Germinal center (tissue), 1 donor: ENCODE measurements at regions not wholly inside any gene's neighbourhood (a gene's known extent, or its start where the extent isn't known, plus 50 kb on each side); places are given as distances from the start of the nearest gene placed in this dataset.
"Not testable (repeated sequence)": the region's sequence is repeated elsewhere in the genome, so short reads cannot be mapped to it uniquely, and the experiment has no call there.

Experiments used
- DNase-seq: peaks from one replicate; pipeline ENCODE4 v3.0.0; 2012; ENCODE audit warnings: mixed read lengths, low spot score

DNA sequence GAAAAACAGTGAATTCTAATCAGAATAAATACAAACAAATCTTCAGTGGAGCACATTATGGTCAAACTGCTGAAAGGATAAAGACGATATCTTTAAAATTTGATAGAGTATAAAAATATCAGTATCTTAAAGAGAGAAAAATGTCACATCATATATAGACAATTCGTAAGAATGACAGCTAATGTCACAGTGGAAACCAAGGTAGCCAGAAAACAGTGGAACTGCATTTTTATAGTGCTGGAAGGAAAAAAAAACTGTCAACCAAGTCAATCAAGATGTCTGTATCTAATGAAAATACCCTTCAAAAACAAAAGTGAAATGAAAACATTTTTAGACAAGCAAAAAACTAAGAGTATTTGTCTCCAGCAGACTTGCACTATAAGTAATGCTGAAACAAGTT, 73.4 kb upstream of the HMGXB4 start:
- no peak for DNase-seq

DNA sequence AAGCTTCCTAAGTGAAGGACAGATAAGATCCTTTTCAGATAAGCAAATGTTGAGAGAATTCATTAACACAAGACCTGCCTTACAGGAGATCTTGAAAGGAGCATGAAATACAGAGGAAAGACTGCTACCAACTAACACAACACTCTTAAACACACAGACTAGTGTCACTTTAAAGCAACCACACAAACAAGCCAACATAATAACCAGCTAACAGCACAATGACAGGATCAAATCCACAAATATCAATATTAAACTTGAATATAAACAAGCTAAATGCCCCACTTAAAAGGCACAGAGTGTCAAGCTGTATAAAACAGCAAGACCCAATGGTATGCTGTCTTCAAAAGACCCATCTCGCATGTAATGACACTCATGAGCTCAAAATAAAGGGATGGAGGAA, 70.8 kb upstream of the HMGXB4 start:
- no peak for DNase-seq

DNA sequence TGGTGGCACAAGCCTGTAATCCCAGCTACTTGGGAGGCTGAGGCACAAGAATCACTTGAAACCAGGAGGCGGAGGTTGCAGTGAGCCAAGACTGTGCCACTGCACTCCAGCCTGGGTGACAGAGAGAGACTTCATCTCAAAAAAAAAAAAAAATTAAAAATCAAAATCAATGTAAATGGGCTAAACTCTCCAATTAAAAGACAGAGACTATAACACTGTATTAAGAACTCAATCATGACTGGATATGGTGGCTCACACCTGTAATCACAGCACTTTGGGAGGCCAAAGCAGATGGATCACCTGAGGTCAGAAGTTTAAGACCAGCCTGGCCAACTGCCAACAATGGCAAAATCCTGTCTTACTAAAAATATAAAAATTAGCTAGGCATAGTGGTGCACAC, 68.4 kb upstream of the HMGXB4 start:
- not testable (repeated sequence) for DNase-seq

DNA sequence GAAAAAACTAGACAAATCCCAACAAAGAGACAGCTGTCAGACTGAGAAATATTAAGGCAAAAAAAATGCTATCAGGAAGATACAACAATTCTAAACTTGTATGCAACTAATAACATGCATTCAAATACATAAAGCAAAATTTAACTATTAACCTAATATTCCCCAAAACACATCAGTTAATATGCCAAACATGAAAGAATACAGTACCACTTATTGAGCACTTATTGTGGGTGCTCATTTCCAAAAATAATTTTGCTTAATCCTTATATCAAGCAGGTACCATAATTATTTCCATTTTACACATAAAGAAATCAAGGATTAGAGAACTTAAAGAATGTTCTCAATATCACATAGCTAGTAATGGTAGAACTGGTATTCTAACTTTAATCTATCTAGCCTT, 67.7 kb upstream of the HMGXB4 start:
- no peak for DNase-seq

DNA sequence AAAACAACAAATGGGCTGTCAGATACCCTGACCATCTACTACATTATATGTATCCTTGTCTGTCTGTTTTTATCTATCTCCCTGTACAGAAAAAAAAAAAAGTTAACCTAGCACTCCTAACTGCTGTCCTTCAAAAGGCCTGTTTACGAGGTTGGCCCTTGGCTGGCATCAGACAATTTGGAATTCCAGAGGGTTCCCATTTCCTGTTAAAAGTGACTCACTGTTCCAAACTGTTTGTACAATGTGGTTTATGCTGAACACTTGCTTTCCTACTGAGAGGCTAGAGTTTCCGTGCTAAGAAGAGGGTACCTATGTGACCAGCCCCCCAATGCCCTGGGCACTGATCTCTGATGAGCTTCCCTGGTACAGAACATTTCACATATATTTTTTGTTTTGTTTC, 65.9 kb upstream of the HMGXB4 start:
- no peak for DNase-seq

DNA sequence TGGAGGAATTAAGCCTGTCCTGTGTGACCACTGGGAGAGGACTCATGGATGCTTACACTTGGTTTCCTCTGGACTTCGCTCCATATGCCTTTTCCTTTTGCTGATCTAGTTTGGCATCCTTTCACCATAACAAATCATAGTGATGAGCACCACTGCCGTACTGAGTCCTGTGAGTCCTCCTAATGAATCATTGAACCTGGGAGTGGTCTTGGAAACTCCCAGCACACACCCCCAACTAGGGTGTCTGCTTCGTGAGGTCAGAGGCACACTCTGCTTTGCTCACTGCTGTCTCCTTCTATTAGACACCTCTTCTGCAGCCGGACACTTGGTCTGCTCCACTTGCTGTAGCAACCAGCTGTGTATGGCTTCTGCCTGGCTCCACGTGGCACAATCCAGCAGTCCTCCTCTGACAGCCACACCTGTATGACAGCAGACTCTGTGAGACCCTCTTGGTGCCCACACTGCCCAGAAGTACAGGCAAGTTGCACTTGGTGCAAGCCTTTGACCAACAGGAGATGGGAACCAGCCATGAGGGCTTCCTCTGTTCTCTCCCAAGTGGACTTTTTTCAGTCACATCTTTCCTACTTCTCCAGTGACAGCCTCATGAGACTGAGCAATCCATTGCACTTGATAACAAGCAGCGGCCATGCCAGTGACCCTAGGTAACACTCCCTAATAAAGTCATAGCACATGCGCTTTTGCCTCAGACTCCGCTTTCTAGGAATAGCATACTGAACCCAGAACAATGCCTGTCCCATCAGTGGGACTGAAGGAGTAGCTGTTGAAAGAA, 65.0 kb upstream of the HMGXB4 start:
- DNase-seq = no peak

DNA sequence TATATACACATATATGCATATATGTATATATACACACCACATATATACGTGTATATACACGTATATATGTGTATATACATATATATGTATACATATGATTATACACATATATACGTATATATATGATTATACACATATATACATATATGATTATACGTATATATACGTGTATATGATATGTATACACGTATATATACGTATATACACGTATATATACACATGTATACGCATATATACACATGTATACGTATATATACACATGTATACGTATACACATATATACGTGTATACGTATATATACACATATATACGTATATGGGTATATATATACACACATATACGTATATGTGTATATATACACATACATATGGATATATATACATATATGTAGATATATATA, 62.1 kb upstream of the HMGXB4 start:
- DNase-seq = no peak

DNA sequence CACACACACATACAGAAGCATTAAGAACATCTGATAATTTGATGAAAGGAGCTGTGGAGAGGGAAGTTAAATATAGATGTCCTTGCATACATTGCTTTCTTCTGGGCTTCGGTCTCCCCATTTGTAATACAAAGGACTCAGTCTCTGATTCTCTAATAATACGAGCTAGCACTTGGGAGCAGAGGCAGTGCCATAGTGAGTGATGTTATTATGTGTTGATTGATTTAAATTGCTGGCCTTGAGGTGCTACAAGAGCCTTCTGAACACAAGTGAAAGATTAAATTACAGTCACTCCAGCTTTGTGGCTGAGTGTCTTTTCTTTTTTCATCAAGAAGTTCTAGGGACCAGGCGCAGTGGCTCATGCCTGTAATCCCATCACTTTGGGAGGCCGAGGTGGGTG, 61.5 kb upstream of the HMGXB4 start:
- no peak for DNase-seq

DNA sequence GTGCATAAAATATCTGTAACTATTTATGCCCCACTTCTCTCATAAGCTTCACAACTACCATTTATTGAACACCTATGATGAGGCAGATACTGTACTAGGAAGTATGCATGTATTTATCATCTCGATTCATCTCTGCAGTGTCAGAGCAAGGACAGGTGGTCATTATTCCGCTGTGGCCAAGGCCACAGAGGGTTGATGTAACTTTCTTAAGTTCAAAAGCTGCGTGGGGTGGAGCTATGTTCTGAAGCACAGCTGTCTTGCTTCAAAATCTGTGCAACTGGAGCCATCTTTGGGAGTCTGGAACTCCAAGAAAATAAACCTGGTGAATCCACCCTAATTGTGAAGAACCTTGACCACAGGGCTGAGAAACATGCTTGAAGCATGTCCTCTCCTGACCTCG, 60.2 kb upstream of the HMGXB4 start:
- DNase-seq = no peak

DNA sequence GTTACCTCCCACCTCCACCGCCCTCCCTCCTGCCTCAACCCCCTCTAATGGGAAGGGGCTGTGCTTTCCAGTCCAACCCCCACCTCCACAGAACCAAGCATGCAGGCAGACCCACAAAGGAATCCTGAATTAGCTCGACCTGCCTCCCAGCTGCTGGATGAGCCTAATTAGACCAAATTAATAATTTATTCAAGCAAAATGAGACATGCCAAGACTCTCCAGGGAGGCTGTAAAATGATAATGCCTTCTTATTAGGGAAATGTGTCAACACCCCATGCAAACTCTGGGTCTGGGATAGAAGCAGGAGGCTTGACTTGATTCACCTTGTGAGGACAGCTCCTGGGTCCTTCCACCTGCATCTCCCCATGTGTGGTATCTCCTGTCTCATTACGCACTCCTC, 59.4 kb upstream of the HMGXB4 start:
- DNase-seq = no peak

DNA sequence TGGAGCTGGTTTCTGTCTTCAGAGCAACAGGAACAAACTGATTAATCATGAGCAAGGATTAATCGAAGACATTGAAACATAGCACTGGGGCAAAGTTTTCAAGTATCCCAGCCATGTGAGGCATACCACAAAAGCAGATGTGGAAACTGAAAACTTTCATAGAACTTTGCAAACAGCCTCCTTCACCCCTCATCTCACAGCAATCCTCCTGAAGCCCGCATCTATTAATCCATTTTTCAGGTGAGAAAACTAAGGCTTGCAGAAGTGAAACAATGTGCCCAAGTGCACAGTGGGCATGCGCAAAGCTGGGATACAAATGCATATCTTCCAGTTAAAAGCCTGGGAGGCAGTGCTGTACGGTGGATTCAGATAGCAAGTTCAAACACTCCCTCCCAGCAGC, 58.6 kb upstream of the HMGXB4 start:
- no peak for DNase-seq

DNA sequence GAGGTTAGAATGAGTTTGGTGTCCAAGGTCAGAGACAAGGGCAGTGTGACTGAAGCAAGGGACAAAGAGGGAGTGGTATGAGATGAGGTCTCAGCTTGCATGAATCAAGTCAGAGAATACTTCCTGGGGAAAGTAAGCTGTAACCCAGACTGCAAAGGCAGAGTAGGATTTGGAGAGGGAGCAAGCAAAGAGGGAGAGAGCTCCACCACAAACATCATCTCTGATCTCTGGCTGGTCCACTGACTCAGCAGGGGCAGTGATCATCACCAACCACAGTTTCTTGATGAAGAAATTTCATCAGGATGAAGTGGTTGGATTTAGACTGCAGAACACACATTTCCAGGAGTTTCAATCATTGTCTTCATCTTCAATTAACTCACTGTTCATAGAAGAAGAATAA, 54.9 kb upstream of the HMGXB4 start:
- no peak for DNase-seq

DNA sequence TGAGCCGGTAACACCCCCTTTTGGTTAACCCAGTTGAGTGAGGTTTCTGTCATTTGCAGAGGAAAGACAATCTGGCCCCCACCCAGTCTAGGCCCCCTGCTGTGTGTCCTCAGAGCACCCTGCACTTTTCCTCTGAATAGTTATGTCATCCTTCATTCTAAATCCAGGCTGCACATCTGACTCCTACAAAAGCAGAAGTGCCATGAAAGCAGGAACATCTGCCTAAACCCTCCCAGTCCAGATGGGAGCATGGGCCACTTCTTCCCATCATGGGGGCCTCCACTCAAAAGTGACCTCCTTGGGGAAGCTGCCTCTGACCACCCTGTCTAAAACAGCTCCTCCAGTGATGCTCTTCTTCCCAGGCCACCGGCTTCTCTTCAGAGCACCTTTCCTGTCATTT, 53.7 kb upstream of the HMGXB4 start:
- DNase-seq = no peak

DNA sequence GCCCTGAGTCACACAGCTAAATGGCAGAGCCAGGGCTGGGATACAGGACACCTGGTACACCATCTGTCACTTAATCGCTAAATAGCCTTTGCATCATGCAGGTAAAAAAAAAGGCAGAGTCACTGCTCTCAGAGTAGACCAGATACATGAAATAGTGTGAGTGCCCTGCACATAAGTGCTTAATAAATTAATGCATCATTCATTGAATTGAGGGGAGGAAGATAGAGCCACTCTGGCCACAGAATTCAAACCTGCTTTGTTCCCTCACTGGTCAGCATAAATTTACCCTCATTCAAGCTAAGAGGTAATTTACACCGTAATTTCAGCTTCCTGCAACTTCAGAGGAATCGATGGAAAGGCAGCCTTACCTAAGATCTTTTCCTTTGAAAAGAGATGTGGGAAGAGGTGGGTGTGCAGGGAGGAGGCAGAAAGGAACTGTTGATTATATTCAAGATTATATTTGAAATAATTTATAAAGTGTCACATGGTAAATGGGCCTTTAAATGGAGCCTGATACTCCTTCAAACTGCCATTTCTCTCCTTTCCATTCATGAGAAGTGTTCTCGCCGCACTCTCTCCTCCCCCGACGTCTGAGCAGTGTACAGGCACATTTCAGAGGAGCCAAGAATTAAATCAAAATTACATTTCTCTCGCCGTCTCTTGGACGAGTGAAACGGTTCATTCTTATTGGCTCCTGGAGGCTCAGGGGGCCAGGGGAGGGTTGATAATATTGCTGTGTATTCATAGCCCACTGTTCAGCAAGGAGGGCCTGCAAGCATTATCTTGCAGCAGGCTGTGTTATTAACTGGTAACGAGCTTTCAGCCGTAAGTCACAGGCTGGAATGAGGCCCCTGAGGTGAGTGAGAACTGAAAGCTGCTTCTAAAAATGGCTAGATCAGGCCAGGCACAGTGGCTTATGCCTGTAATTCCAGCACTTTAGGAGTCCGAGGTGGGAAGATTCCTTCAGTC, 52.2 kb upstream of the HMGXB4 start:
- no peak for DNase-seq

DNA sequence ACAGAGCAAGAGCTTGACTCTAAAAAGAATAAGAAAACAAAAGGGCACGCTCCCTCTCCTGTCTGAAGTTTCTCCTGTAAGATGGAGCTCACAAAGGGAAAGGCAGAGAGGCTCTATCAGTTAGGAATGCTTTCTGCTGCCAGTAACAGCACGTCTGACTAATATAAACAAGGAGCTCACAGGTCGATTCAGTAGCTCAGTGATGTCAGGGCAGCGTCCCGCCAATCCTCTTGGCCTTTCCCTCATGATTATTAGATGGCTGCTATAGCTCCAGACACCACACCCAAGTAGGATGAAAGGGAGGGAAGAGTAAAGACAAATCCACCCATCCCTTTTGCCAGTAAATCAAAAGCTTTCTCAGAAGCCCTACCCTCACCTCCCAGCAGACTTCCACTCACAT, 51.3 kb upstream of the HMGXB4 start:
- DNase-seq = no peak

DNA sequence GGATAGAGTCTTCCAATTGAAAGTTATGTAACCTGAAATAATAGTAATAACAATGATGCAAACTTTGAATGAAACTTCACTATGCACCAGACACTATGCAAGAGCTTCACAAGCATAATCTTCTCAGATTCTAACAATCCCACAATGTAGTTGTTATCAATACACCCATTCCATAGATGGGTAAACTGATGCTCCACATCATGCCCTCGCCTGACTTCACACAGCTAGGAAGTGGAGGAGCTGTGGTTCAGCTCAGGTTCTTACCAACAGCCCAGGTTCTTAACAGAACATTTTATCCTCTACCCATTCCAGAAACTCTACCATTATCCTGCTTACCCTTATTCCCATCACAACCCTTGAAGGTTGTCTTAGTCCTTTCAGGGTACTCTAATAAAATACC, 50.4 kb upstream of the HMGXB4 start:
- DNase-seq = no peak
